WTC11 (cell line): ENCODE measurements at regions not wholly inside any gene's neighbourhood (a gene's known extent, or its start where the extent isn't known, plus 50 kb on each side); places are given as distances from the start of the nearest gene placed in this dataset.

Experiments used
- ATAC-seq: fragments of 200-7000 bp; cut with Tn5 transposase; 2 replicates; pipeline ENCODE4 v1.10.0; 2021; ENCODE audit warnings: mild to moderate bottlenecking, moderate library complexity
- CTCF ChIA-PET: fragments of 300-600 bp; sonication (Branson Sonifier 250); formaldehyde crosslinking; loops from one replicate; lab custom pipeline; 2021; ENCODE audit warnings: antibody characterized with exemption; lab: Charles Lee
- POLR2A ChIA-PET: fragments of 350-600 bp; sonication (Branson Sonifier 250); formaldehyde crosslinking; loops from one replicate; lab custom pipeline; 2021; ENCODE audit warnings: antibody characterized with exemption; lab: Charles Lee
- DNase-seq: peaks from one replicate; pipeline ENCODE4 v3.0.0; 2021; ENCODE audit warnings: low spot score
- H3K27ac Mint-ChIP-seq: 2 replicates; pipeline ENCODE4 v1.8.0; 2021; ENCODE audit warnings: mixed read lengths
- H3K27me3 Mint-ChIP-seq: 2 replicates; pipeline ENCODE4 v1.8.0; 2021; ENCODE audit warnings: low read depth, mild to moderate bottlenecking, moderate library complexity, mixed read lengths
- H3K36me3 Mint-ChIP-seq: 2 replicates; pipeline ENCODE4 v1.8.0; 2021; ENCODE audit warnings: mixed read lengths
- H3K4me1 Mint-ChIP-seq: 2 replicates; pipeline ENCODE4 v1.8.0; 2022; ENCODE audit warnings: mixed read lengths
- H3K4me3 Mint-ChIP-seq: 2 replicates; pipeline ENCODE4 v1.8.0; 2021; ENCODE audit warnings: mild to moderate bottlenecking, moderate library complexity, mixed read lengths
- H3K9me3 Mint-ChIP-seq: 2 replicates; pipeline ENCODE4 v1.8.0; 2021; ENCODE audit warnings: mixed read lengths
- ATF1 ChIP-seq: sonication (generic); formaldehyde crosslinking; IDR thresholded peaks from 2 replicates; pipeline ENCODE4 v1.8.1; 2023; ENCODE audit warnings: mild to moderate bottlenecking, moderate library complexity, missing genetic modification reagents
- ATF6 ChIP-seq: sonication (generic); formaldehyde crosslinking; IDR thresholded peaks from 2 replicates; pipeline ENCODE4 v1.8.1; 2023; ENCODE audit warnings: mild to moderate bottlenecking, missing genetic modification reagents
- CREB1 ChIP-seq: sonication (generic); formaldehyde crosslinking; IDR thresholded peaks from 2 replicates; pipeline ENCODE4 v1.8.0; 2023; ENCODE audit warnings: mild to moderate bottlenecking, missing genetic modification reagents
- E2F1 ChIP-seq: sonication (generic); formaldehyde crosslinking; IDR thresholded peaks from 2 replicates; pipeline ENCODE4 v1.8.0; 2022; ENCODE audit warnings: mild to moderate bottlenecking, missing genetic modification reagents
- ELF4 ChIP-seq: sonication (generic); formaldehyde crosslinking; IDR thresholded peaks from 2 replicates; pipeline ENCODE4 v1.8.1; 2022; ENCODE audit warnings: low read depth, mild to moderate bottlenecking, moderate library complexity, missing genetic modification reagents
- ESRRA ChIP-seq: sonication (generic); formaldehyde crosslinking; IDR thresholded peaks from 2 replicates; pipeline ENCODE4 v1.8.1; 2022; ENCODE audit warnings: mild to moderate bottlenecking, missing genetic modification reagents, borderline replicate concordance
- FOXJ3 ChIP-seq: sonication (generic); formaldehyde crosslinking; IDR thresholded peaks from 2 replicates; pipeline ENCODE4 v1.9.0; 2021; ENCODE audit warnings: missing genetic modification reagents, mild to moderate bottlenecking, borderline replicate concordance
- FOXK1 ChIP-seq: sonication (generic); formaldehyde crosslinking; IDR thresholded peaks from 2 replicates; pipeline ENCODE4 v1.8.0; 2022; ENCODE audit warnings: mild to moderate bottlenecking, moderate library complexity, missing genetic modification reagents
- JUN ChIP-seq: sonication (generic); formaldehyde crosslinking; IDR thresholded peaks from 2 replicates; pipeline ENCODE4 v1.8.0; 2023; ENCODE audit warnings: mild to moderate bottlenecking, missing genetic modification reagents
- NFATC4 ChIP-seq: fragments of 250-450 bp; sonication (Bioruptor Pico); IDR thresholded peaks from 2 replicates; pipeline ENCODE4 v1.9.0; 2021; ENCODE audit warnings: mild to moderate bottlenecking
- SMAD3 ChIP-seq: sonication (generic); formaldehyde crosslinking; IDR thresholded peaks from 2 replicates; pipeline ENCODE4 v1.8.0; 2022; ENCODE audit warnings: missing genetic modification reagents, mild to moderate bottlenecking, borderline replicate concordance
- STAT6 ChIP-seq: sonication (generic); formaldehyde crosslinking; conservative IDR thresholded peaks from 2 replicates; pipeline ENCODE4 v1.8.1; 2023; ENCODE audit warnings: mild to moderate bottlenecking, low read depth, missing genetic modification reagents, moderate library complexity
- TEAD4 ChIP-seq: sonication (generic); formaldehyde crosslinking; IDR thresholded peaks from 2 replicates; pipeline ENCODE4 v1.8.0; 2022; ENCODE audit warnings: mild to moderate bottlenecking, missing genetic modification reagents
- TP53 ChIP-seq: sonication (generic); formaldehyde crosslinking; IDR thresholded peaks from 2 replicates; pipeline ENCODE4 v1.8.1; 2023; ENCODE audit warnings: mild to moderate bottlenecking, missing genetic modification reagents
- USF1 ChIP-seq: sonication (generic); formaldehyde crosslinking; IDR thresholded peaks from 2 replicates; pipeline ENCODE4 v1.8.0; 2022; ENCODE audit warnings: mild to moderate bottlenecking, missing genetic modification reagents
- ZNF232 ChIP-seq: sonication (generic); formaldehyde crosslinking; IDR thresholded peaks from 2 replicates; pipeline ENCODE4 v1.8.0; 2022; ENCODE audit warnings: mild to moderate bottlenecking, missing genetic modification reagents
- ZNF317 ChIP-seq: sonication (generic); formaldehyde crosslinking; IDR thresholded peaks from 2 replicates; pipeline ENCODE4 v1.8.1; 2023; ENCODE audit warnings: low read depth, mild to moderate bottlenecking, moderate library complexity, missing genetic modification reagents, borderline replicate concordance
- ZNF416 ChIP-seq: fragments of 250-450 bp; sonication (Bioruptor Pico); IDR thresholded peaks from 2 replicates; pipeline ENCODE4 v1.9.0; 2021; ENCODE audit warnings: mild to moderate bottlenecking, inconsistent platforms
- ZNF423 ChIP-seq: fragments of 250-450 bp; sonication (Bioruptor Pico); IDR thresholded peaks from 2 replicates; pipeline ENCODE4 v2.1.2; 2022; ENCODE audit warnings: mild to moderate bottlenecking, moderate library complexity
- ZNF532 ChIP-seq: fragments of 250-450 bp; sonication (Bioruptor Pico); IDR thresholded peaks from 2 replicates; pipeline ENCODE4 v1.9.0; 2021; ENCODE audit warnings: mild to moderate bottlenecking, borderline replicate concordance

GRCh38 chr2:66828876-66829275 is 394.0 kb downstream of the MEIS1 start (continued):
- TF ChIP-seq FOXJ3 (CRISPR knock-in tag) (no peak), STAT6 (CRISPR knock-in tag) (no peak), ATF1 (CRISPR knock-in tag) (no peak), CREB1 (CRISPR knock-in tag) (no peak), TEAD4 (CRISPR knock-in tag) (no peak), USF1 (CRISPR knock-in tag) (no peak)

- no peak overlapping the region for H3K4me3 Mint-ChIP-seq
- no peaks in the 10 kb centered on the region for H3K27me3 Mint-ChIP-seq
- ATAC-seq (no peak), DNase-seq (no peak)
- H3K4me1 Mint-ChIP-seq: no peaks in the 10 kb centered on the region
- no peaks in the 10 kb centered on the region for H3K9me3 Mint-ChIP-seq
- no peak overlapping the region for H3K27ac Mint-ChIP-seq
- CTCF ChIA-PET: no interaction called here
- TF ChIP-seq E2F1 (no peak), ZNF416 (CRISPR knock-in tag) (no peak), ESRRA (CRISPR knock-in tag) (no peak), ATF1 (CRISPR knock-in tag) (no peak), NFATC4 (CRISPR knock-in tag) (no peak), ELF4 (CRISPR knock-in tag) (no peak), SMAD3 (CRISPR knock-in tag) (no peak)
- POLR2A ChIA-PET: no interaction called here
- no peaks in the 10 kb centered on the region for H3K36me3 Mint-ChIP-seq
Measured at GRCh38 chr2:66830881-66831280, 396.0 kb downstream of the MEIS1 start.

GRCh38 chr2:66832646-66833435 is 397.9 kb downstream of the MEIS1 start:
- ATAC-seq: no peak
- no peak for DNase-seq
- H3K4me3 Mint-ChIP-seq: no peak overlapping the region
- no peaks in the 10 kb centered on the region for H3K9me3 Mint-ChIP-seq
- H3K36me3 Mint-ChIP-seq: no peaks in the 10 kb centered on the region
- H3K4me1 Mint-ChIP-seq: no peaks in the 10 kb centered on the region
- TF ChIP-seq ATF6 (CRISPR knock-in tag): no peak
- TF ChIP-seq, all 79 proteins: peak for 0
- POLR2A ChIA-PET: no interaction called here
- Mint-ChIP-seq H3K27ac (no peak overlapping the region), H3K27me3 (no peaks in the 10 kb centered on the region)
- CTCF ChIA-PET: no interaction called here

GRCh38 chr2:66834859-66835258 is 399.9 kb downstream of the MEIS1 start:
- CTCF ChIA-PET: no interaction called here
- no peak overlapping the region for H3K27ac Mint-ChIP-seq
- H3K4me3 Mint-ChIP-seq: no peak overlapping the region
- H3K27me3 Mint-ChIP-seq: no peaks in the 10 kb centered on the region
- DNase-seq (no peak), ATAC-seq (no peak)
- no peaks in the 10 kb centered on the region for H3K36me3 Mint-ChIP-seq
- H3K9me3 Mint-ChIP-seq: no peaks in the 10 kb centered on the region
- POLR2A ChIA-PET: no interaction called here
- H3K4me1 Mint-ChIP-seq: no peaks in the 10 kb centered on the region
- TF ChIP-seq ZNF416 (CRISPR knock-in tag) (no peak), ZNF532 (CRISPR knock-in tag) (no peak), JUN (no peak), ZNF317 (no peak), TP53 (CRISPR knock-in tag) (no peak), CREB1 (CRISPR knock-in tag) (no peak), ZNF232 (CRISPR knock-in tag) (no peak), FOXK1 (CRISPR knock-in tag) (no peak), ZNF423 (CRISPR knock-in tag) (no peak)
